OCI-LY3 (cell line): ENCODE measurements at regions not wholly inside any gene's neighbourhood (a gene's known extent, or its start where the extent isn't known, plus 50 kb on each side); places are given as distances from the start of the nearest gene placed in this dataset.

ENCODE experiments used
- H2AFZ ChIP-seq: fragments of 200-600, 300-600 bp; shearing (Covaris generic); 2 replicates; pipeline ENCODE4 v1.6.0; 2014; ENCODE audit warnings: antibody characterized with exemption, low read depth, low read length
- H3K27ac ChIP-seq: fragments of 200-600, 300-600 bp; sonication (generic); 2 replicates; pipeline ENCODE4 v1.5.1; 2014; ENCODE audit warnings: mild to moderate bottlenecking, low read length, moderate library complexity, mixed read lengths
- H3K27me3 ChIP-seq: fragments of 200-600, 300-600 bp; sonication (generic); 2 replicates; pipeline ENCODE4 v1.6.1; 2014; ENCODE audit warnings: low read depth, low read length, mixed read lengths
- H3K36me3 ChIP-seq: fragments of 200-600, 300-600 bp; sonication (generic); replicated peaks from 2 replicates; pipeline ENCODE3; 2014; ENCODE audit warnings: low read depth, low read length, mixed read lengths
- H3K4me1 ChIP-seq: fragments of 300-600, 200-600 bp; sonication (generic); 2 replicates; pipeline ENCODE4 v1.6.1; 2014; ENCODE audit warnings: low read length, mixed read lengths
- H3K4me2 ChIP-seq: fragments of 200-600, 300-600 bp; sonication (generic); 2 replicates; pipeline ENCODE4 v1.6.1; 2014; ENCODE audit warnings: low read length, mixed read lengths
- H3K4me3 ChIP-seq: fragments of 300-600, 200-600 bp; sonication (generic); 2 replicates; pipeline ENCODE4 v1.5.1; 2014; ENCODE audit warnings: antibody characterized with exemption, mild to moderate bottlenecking, low read length, moderate library complexity
- H3K79me2 ChIP-seq: fragments of 300-600, 200-600 bp; shearing (Covaris generic); 2 replicates; pipeline ENCODE4 v1.6.1; 2014; ENCODE audit warnings: mild to moderate bottlenecking, low read length, mixed read lengths
- H3K9ac ChIP-seq: fragments of 300-600, 200-600 bp; shearing (Covaris generic); 2 replicates; pipeline ENCODE4 v1.6.0; 2014; ENCODE audit warnings: mild to moderate bottlenecking, low read length, moderate library complexity
- H3K9me3 ChIP-seq: fragments of 200-600, 300-600 bp; shearing (Covaris generic); 2 replicates; pipeline ENCODE4 v1.6.1; 2014; ENCODE audit warnings: low read length, mixed read lengths; ENCODE audit not compliant: insufficient read depth
- H4K20me1 ChIP-seq: fragments of 200-600, 300-600 bp; sonication (generic); 2 replicates; pipeline ENCODE4 v1.6.1; 2016; ENCODE audit warnings: low read length, mixed read lengths; ENCODE audit not compliant: insufficient read depth
- CTCF ChIP-seq: fragments of 200-600, 300-600 bp; sonication (generic); IDR thresholded peaks from 2 replicates; pipeline ENCODE4 v1.5.1; 2014; ENCODE audit warnings: antibody characterized with exemption, low read length, low read depth
- EZH2phosphoT487 ChIP-seq: fragments of 200-600 bp; shearing (Covaris generic); IDR thresholded peaks from 2 replicates; pipeline ENCODE4 v1.6.1; 2018; ENCODE audit warnings: antibody characterized with exemption, mixed run types, low read depth

- Histone ChIP-seq H3K27ac (no peak overlapping the region), H3K4me2 (no peak overlapping the region)
Measured at GRCh38 chr2:77823028-77823427, 300.9 kb upstream of the LRRTM4 start.

GRCh38 chr2:77831060-77831459 is 308.9 kb upstream of the LRRTM4 start:
- Histone ChIP-seq H3K9me3 (peaks cover 14% of the 10 kb centered on the region; the same call in 1 of the 2 replicates), H3K4me2 (no peak overlapping the region), H3K27me3 (no peaks in the 10 kb centered on the region), H4K20me1 (no peaks in the 10 kb centered on the region), H3K27ac (no peak overlapping the region), H2AFZ (no peak overlapping the region), H3K79me2 (no peaks in the 10 kb centered on the region), H3K4me3 (no peak overlapping the region), H3K4me1 (no peaks in the 10 kb centered on the region), H3K36me3 (no peaks in the 10 kb centered on the region), H3K9ac (no peak overlapping the region)
- TF ChIP-seq EZH2phosphoT487: no peak
- TF ChIP-seq CTCF: no peak

More at GRCh38 chr2:77823028-77823427, 300.9 kb upstream of the LRRTM4 start:
- H4K20me1 ChIP-seq: no peaks in the 10 kb centered on the region
- H3K79me2 ChIP-seq: no peaks in the 10 kb centered on the region
- no peaks in the 10 kb centered on the region for H3K36me3 ChIP-seq
- no peak overlapping the region for H3K4me3 ChIP-seq
- TF ChIP-seq CTCF (no peak), EZH2phosphoT487 (no peak)
- H3K27me3 ChIP-seq: no peaks in the 10 kb centered on the region
- no peaks in the 10 kb centered on the region for H3K4me1 ChIP-seq
- no peak overlapping the region for H2AFZ ChIP-seq
- H3K9me3 ChIP-seq: 0 out of 2 replicates have a peak, but pooled peaks cover 4% of the 10 kb centered on the region
- H3K9ac ChIP-seq: no peak overlapping the region

- Histone ChIP-seq H3K27ac (no peak overlapping the region), H3K4me2 (no peak overlapping the region), H3K4me1 (no peaks in the 10 kb centered on the region), H3K9ac (no peak overlapping the region), H3K9me3 (peaks cover 14% of the 10 kb centered on the region; the same call in 1 of the 2 replicates), H3K36me3 (no peaks in the 10 kb centered on the region), H4K20me1 (no peaks in the 10 kb centered on the region), H2AFZ (no peak overlapping the region), H3K4me3 (no peak overlapping the region), H3K27me3 (no peaks in the 10 kb centered on the region), H3K79me2 (no peaks in the 10 kb centered on the region)
- TF ChIP-seq EZH2phosphoT487 (no peak), CTCF (no peak)
Measured at GRCh38 chr2:77831471-77831870, 309.3 kb upstream of the LRRTM4 start.

- Histone ChIP-seq H2AFZ (no peak overlapping the region), H3K4me1 (no peaks in the 10 kb centered on the region), H3K27ac (no peak overlapping the region), H3K4me3 (no peak overlapping the region), H3K9me3 (peaks cover 14% of the 10 kb centered on the region; the same call in 1 of the 2 replicates), H3K36me3 (no peaks in the 10 kb centered on the region), H4K20me1 (no peaks in the 10 kb centered on the region), H3K27me3 (no peaks in the 10 kb centered on the region), H3K79me2 (no peaks in the 10 kb centered on the region), H3K9ac (no peak overlapping the region), H3K4me2 (no peak overlapping the region)
- TF ChIP-seq EZH2phosphoT487: no peak
- TF ChIP-seq CTCF: no peak
Measured at GRCh38 chr2:77831898-77832297, 309.7 kb upstream of the LRRTM4 start.
